IPS-18c (cell line): ENCODE measurements at regions not wholly inside any gene's neighbourhood (a gene's known extent, or its start where the extent isn't known, plus 50 kb on each side); places are given as distances from the start of the nearest gene placed in this dataset.

Experiments used
- H3K4me3 ChIP-seq: 2 replicates; pipeline ENCODE4 v1.7.0; 2013; ENCODE audit warnings: low read depth, mild to moderate bottlenecking, low read length, moderate library complexity; ENCODE audit not compliant: insufficient read depth
- H3K9me3 ChIP-seq: one replicate; pipeline ENCODE4 v1.6.1; 2013; ENCODE audit warnings: mild to moderate bottlenecking, low read length, moderate library complexity; ENCODE audit not compliant: control insufficient read depth, insufficient read depth

DNA sequence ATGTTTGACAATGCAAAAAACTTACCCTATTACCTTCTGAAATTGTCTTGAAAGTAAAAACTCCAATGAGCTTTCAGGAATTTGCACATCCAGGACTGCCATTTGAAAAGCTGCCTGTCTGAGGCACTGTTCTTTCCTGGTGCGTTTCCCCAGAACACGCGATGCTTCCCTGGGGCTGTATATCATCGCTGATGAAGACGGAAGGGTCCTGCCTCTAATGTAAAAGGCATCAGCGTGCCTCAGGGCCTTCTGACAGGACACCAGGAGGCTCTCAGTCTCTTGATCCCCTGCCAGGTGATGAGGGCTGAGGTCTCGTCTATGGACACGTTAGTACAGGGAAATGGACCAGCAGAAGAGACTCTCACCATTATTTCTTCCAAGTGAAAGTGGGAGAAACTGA, 296.8 kb downstream of the EFNB2 start:
- peaks cover 2% of the 10 kb centered on the region for H3K9me3 ChIP-seq
- no peak overlapping the region for H3K4me3 ChIP-seq

GRCh38 chr13:106234636-106235035, 300.8 kb downstream of the EFNB2 start:
- Histone ChIP-seq H3K9me3 (peaks cover 2% of the 10 kb centered on the region), H3K4me3 (no peak overlapping the region)

DNA sequence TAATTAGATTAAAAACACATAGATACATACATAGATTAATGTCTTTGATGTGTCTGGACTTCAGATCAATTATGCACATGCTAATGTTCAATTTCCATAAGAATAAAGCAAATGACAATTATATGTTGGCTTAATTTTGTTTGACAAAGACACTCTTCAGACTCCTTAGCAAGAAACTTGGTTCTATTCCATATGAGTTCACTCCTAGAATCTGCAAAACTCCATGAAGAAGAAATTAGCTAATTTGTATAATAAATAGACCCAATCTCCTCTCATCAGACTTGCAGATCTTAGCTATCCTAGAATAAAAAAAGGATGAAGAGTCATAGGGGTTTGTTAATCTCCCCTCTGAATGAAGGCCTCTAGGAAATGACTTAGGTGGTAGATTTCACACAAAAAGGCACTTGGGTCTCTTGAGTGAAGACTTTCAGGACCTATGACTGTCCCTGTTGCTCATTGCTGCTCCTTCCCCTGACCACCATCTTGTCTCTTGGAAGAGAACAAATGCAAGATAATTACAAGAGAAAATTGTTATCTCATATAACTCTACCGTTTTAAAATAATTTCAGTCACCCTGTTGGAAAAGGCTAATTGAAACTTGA, 302.2 kb downstream of the EFNB2 start:
- Histone ChIP-seq H3K4me3 (no peak overlapping the region), H3K9me3 (peaks cover 2% of the 10 kb centered on the region)

DNA sequence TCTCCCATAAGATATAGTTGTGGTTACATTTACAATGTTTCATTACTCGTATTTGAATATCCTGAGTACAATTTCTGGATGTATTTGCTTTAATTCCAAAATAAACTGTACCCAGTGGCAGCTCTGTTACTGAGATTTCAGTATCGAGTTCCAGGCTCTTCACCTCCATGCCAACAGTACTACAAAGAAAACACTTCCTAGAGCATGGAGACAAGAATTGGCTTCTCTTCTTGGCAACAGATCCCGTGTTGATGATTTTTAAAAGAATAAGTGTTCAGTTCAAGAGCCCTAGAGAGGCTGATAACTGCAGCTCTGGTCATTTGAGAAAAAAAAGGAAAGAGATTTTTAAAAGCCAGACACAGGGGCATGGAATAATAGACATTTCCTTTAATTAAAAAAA, 302.8 kb downstream of the EFNB2 start:
- no peak overlapping the region for H3K4me3 ChIP-seq
- H3K9me3 ChIP-seq, result peaks cover 2% of the 10 kb centered on the region

GRCh38 chr13:106230450-106230849, 305.0 kb downstream of the EFNB2 start:
- Histone ChIP-seq H3K9me3 (peaks cover 2% of the 10 kb centered on the region), H3K4me3 (no peak overlapping the region)

DNA sequence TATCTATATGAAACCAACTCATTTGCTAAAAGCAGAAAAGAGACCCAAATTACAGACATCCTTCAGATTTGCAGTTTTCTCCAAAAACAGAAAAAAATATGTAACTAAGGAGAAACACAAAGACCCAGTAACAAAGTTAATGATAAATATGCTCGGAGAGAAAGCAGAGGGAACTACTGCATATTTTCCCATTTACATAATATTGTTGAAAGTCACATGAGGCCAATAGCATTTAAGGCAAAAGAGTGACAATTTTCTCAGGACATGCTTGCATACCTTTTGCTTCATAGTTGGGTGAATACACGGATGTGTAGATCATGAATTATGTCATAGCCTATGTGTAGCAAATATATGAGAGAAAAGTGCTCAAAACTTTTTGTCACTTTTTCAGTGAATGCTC, 310.3 kb downstream of the EFNB2 start:
- no peak overlapping the region for H3K4me3 ChIP-seq
- peaks cover 3% of the 10 kb centered on the region for H3K9me3 ChIP-seq

DNA sequence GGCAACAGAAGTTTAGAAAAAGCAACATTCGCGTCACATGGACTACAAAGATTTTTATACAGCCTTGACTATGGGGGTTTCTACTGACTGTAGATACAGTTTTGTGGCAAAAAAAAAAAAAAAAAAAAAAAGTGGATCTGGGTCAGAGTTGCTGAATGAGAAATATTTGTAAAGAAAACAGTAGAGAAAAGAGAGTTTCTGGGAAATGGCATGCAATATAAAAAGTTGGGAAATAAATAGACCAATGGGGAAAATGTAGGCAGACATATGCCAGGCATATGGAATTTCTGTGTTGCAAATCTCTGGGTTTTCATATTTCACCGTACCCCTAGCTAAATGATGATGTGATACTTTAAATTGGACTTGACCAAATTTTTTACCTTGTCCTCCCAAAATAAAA, 315.3 kb downstream of the EFNB2 start:
- H3K9me3 ChIP-seq, result peaks cover 3% of the 10 kb centered on the region

DNA sequence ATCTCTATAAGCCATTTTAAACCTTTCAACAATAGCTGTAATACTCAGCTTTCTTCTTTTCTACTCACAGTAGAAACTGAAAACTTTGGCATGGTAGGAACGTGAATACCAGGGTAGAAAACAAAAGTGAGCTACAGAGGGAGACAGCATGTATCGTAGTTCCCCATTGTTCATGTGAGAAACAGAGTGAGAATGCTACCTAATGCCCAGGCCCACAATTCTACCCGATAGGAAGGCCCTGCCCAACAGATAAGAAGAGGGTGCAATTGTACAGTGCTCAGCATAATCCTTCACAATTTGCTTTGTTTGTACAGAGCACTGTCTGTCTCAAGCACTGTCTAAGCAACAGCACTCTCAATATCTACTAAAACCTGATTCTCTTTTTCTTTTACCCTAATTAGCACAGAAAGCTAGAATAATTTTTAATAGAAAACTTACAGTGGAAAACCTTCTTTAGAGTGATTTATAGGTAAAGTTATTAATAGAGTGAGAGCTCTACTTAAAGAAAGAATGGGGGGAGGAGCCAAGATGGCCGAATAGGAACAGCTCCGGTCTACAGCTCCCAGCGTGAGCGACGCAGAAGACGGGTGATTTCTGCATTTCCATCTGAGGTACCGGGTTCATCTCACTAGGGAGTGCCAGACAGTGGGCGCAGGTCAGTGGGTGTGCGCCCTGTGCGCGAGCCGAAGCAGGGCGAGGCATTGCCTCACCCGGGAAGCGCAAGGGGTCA, 322.3 kb downstream of the EFNB2 start:
- Histone ChIP-seq H3K4me3 (no peak overlapping the region), H3K9me3 (no peaks in the 10 kb centered on the region)

More for the DNA sequence above, 315.3 kb downstream of the EFNB2 start:
- no peak overlapping the region for H3K4me3 ChIP-seq

- H3K9me3 ChIP-seq, result no peaks in the 10 kb centered on the region
- no peak overlapping the region for H3K4me3 ChIP-seq
Measured at GRCh38 chr13:106212386-106213010, 323.0 kb downstream of the EFNB2 start.

GRCh38 chr13:106210324-106210723, 325.1 kb downstream of the EFNB2 start:
- Histone ChIP-seq H3K9me3 (no peaks in the 10 kb centered on the region), H3K4me3 (no peak overlapping the region)

DNA sequence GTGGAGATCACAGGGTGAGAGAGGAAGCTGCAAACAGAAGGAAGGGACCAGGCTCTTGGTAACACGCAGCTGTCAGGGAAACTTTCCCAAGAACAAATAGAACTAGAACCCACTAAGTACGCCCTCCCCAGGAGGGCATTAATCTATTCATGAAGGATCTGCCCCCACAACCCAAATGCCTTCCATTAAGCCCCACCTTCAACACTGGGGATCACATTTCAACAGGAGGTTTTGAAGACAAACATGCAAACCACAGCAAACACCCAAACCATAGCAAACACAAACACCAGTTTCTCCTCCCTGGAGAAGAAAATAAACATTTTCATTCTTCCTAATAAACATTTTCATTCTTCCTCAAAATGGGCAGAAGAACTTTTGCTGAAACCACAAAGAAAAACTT, 329.6 kb downstream of the EFNB2 start:
- H3K9me3 ChIP-seq, result no peaks in the 10 kb centered on the region

GRCh38 chr13:106197496-106197895, 338.0 kb downstream of the EFNB2 start:
- no peak overlapping the region for H3K4me3 ChIP-seq
- H3K9me3 ChIP-seq, result no peaks in the 10 kb centered on the region

More for the DNA sequence above, 329.6 kb downstream of the EFNB2 start:
- no peak overlapping the region for H3K4me3 ChIP-seq

DNA sequence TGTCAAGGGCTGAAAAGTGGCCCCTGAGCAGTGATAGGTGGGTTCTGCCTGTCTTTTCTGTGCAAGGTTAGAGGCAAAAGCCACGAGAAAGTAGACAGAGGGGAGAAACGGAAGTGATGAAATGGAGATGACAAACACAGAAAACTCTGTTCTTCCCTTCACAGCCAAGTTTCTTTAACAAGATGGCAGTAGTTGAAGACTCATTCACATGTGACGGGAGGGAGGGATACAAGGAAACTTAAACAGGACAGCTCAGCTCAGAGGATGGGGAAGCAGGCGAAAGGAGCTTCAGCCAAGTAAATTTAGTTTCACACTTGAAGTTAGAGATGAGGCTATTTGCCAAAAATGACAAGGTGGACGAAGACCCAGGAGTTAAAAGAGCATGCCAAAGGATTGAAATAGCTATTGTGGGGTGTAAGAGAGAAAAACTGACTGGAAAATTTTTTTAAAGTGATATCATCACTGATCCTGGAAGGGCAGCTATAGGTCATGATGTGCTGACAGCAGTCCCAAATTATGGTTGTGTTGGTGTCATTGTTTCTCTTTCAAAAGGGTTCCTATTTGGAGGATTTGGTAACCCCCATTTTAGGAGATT, 347.9 kb downstream of the EFNB2 start:
- H3K9me3 ChIP-seq, result no peaks in the 10 kb centered on the region
- H3K4me3 ChIP-seq, result no peak overlapping the region

DNA sequence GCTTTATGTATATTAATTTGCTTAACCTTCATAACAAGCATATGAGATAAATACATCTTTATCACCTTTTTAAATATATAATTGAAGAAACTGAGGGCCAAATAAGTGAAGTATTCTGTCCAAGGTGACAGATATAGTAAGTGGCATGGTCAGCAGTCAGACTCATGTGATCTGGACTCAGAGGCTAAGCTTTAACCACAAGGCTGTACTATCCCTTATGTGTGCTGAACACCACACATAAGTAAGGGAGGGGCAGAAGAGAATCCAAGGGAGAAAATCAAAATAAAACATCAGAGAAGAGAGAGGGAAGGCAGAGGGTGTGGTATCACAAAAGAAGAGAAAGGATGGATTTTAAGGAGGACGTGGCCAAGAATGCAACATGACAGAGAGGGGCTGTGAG, 348.4 kb downstream of the EFNB2 start:
- no peaks in the 10 kb centered on the region for H3K9me3 ChIP-seq
- no peak overlapping the region for H3K4me3 ChIP-seq

GRCh38 chr13:106186366-106187030, 349.0 kb downstream of the EFNB2 start:
- no peak overlapping the region for H3K4me3 ChIP-seq
- H3K9me3 ChIP-seq, result no peaks in the 10 kb centered on the region

DNA sequence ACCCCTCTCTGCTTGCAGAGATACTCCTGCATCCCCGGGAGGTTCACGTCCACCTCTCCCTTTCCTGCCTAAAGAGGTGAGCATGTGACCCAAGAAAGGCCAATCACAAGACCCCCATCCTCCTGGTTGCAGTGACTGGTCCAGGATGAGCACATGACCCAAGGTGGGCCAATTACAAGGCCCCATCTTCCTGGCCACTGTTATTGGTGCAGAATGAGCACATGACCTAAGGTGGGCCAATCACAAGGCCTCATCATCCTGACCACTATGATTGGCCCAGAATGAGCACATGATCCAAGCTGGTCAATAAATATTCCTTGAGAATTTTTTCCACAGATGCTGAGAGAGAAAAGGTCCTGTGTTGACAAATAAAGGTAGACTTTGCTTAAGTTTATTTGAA, 350.7 kb downstream of the EFNB2 start:
- Histone ChIP-seq H3K9me3 (no peaks in the 10 kb centered on the region), H3K4me3 (no peak overlapping the region)

- Histone ChIP-seq H3K9me3 (no peaks in the 10 kb centered on the region), H3K4me3 (no peak overlapping the region)
Measured at GRCh38 chr13:106183410-106184065, 351.9 kb downstream of the EFNB2 start.
